OCI-LY1 (cell line): ENCODE measurements at regions not wholly inside any gene's neighbourhood (a gene's known extent, or its start where the extent isn't known, plus 50 kb on each side); places are given as distances from the start of the nearest gene placed in this dataset.

Source experiments
- H2AFZ ChIP-seq: fragments of 200-600 bp; sonication (generic), shearing (Covaris generic); 2 replicates; pipeline ENCODE4 v1.6.0; 2014; ENCODE audit warnings: antibody characterized with exemption, mild to moderate bottlenecking, low read length
- H3F3A ChIP-seq: fragments of 200-600 bp; sonication (generic), shearing (Covaris generic); 2 replicates; pipeline ENCODE4 v1.6.0; 2014; ENCODE audit warnings: mild to moderate bottlenecking, antibody characterized with exemption, low read length, moderate library complexity; ENCODE audit not compliant: insufficient read depth
- H3K27ac ChIP-seq: fragments of 200-600 bp; sonication (generic); 2 replicates; pipeline ENCODE4 v1.5.1; 2014; ENCODE audit warnings: low read length, mixed run types, mild to moderate bottlenecking, low read depth; ENCODE audit not compliant: poor library complexity, severe bottlenecking
- H3K27me3 ChIP-seq: fragments of 200-600 bp; sonication (generic); 2 replicates; pipeline ENCODE4 v1.6.0; 2014; ENCODE audit warnings: antibody characterized with exemption, mild to moderate bottlenecking, low read length, moderate library complexity; ENCODE audit not compliant: insufficient read depth
- H3K36me3 ChIP-seq: fragments of 200-600 bp; sonication (generic); 2 replicates; pipeline ENCODE4 v1.6.1; 2014; ENCODE audit warnings: mild to moderate bottlenecking, antibody characterized with exemption, low read length, moderate library complexity, mixed read lengths; ENCODE audit not compliant: insufficient read depth
- H3K4me1 ChIP-seq: fragments of 200-600 bp; sonication (generic); 2 replicates; pipeline ENCODE4 v1.5.1; 2014; ENCODE audit warnings: mild to moderate bottlenecking, low read length, moderate library complexity; ENCODE audit not compliant: insufficient read depth, severe bottlenecking
- H3K4me2 ChIP-seq: fragments of 200-600 bp; sonication (generic), shearing (Covaris generic); 2 replicates; pipeline ENCODE4 v1.6.1; 2014; ENCODE audit warnings: low read length
- H3K4me3 ChIP-seq: fragments of 200-600 bp; sonication (generic); 2 replicates; pipeline ENCODE4 v1.5.1; 2014; ENCODE audit warnings: low read length, low read depth, mild to moderate bottlenecking, mixed read lengths; ENCODE audit not compliant: poor library complexity, severe bottlenecking
- H3K79me2 ChIP-seq: fragments of 200-600 bp; shearing (Covaris generic); 2 replicates; pipeline ENCODE4 v1.6.1; 2016; ENCODE audit warnings: mixed run types, low read length, mixed read lengths; ENCODE audit not compliant: insufficient read depth
- H3K9ac ChIP-seq: fragments of 200-600 bp; sonication (generic), shearing (Covaris generic); 2 replicates; pipeline ENCODE4 v1.6.1; 2014; ENCODE audit warnings: mild to moderate bottlenecking, low read length, mixed read lengths
- H3K9me2 ChIP-seq: fragments of 200-600 bp; sonication (generic), shearing (Covaris generic); 2 replicates; pipeline ENCODE4 v1.6.1; 2014; ENCODE audit warnings: low read depth, mild to moderate bottlenecking, low read length, mixed read lengths
- H3K9me3 ChIP-seq: fragments of 200-600 bp; shearing (Covaris generic); 2 replicates; pipeline ENCODE4 v1.6.1; 2014; ENCODE audit warnings: low read length, mixed read lengths
- H4K20me1 ChIP-seq: fragments of 200-600 bp; sonication (generic), shearing (Covaris generic); 2 replicates; pipeline ENCODE4 v1.6.0; 2016; ENCODE audit warnings: mild to moderate bottlenecking, low read length; ENCODE audit not compliant: insufficient read depth
- EZH2 ChIP-seq: fragments of 200-600 bp; sonication (generic), shearing (Covaris generic); IDR thresholded peaks from 2 replicates; pipeline ENCODE4 v1.8.0; 2017; ENCODE audit warnings: borderline replicate concordance, mixed run types, mild to moderate bottlenecking, antibody characterized with exemption, low read length, moderate library complexity, mixed read lengths
- TF ChIP-seq, protein P1 (sequence below): fragments of 200-600 bp; sonication (generic), shearing (Covaris generic); IDR thresholded peaks from 2 replicates; pipeline ENCODE4 v1.5.1; 2017; ENCODE audit warnings: mild to moderate bottlenecking, antibody characterized with exemption, low read length, moderate library complexity, mixed read lengths

DNA sequence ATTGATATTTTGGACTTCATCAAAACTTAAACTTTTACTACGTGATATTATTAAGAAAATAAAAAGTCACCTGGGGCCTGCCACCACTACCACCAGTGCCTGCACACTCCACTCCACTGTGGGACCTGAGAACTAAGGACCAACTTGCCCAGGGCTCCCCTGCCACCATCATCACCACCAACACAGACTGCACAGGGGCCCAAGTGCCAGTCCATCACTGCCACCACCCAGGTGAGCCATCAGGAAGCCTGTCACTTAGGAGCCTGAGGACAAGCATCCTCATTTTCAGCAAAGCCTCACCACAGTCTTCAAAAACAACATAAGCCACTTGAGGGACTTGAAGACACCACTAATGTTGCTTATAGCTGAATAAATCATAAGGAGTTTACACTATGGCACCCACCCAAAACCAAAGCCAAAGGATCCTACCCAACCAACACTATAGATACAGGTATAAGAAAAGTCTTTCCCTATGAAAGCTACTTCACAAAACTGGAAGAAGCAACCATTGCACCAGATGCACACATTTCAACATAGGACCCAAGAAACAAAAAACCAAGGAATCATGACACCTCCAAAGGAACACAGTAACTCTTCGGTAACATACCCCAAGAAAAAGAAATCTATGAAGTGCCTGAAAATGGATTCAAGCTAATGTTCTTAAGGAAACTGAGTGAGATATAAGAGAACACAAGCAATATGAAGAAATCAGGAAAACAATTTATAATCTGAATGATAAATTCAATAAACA lies 73.6 kb upstream of the GNAZ start:
- Histone ChIP-seq H3K4me1 (peaks cover 7% of the 10 kb centered on the region), H3K27me3 (no peaks in the 10 kb centered on the region), H3K9me3 (peaks cover 18% of the 10 kb centered on the region), H4K20me1 (no peaks in the 10 kb centered on the region), H3K36me3 (no peaks in the 10 kb centered on the region), H3F3A (no peaks in the 10 kb centered on the region), H3K9ac (no peak overlapping the region), H3K79me2 (no peaks in the 10 kb centered on the region), H2AFZ (no peak overlapping the region), H3K9me2 (no peaks in the 10 kb centered on the region), H3K27ac (no peak overlapping the region), H3K4me3 (no peak overlapping the region), H3K4me2 (no peak overlapping the region)
- no peak for TF ChIP-seq EZH2
- TF ChIP-seq, protein P1, sequence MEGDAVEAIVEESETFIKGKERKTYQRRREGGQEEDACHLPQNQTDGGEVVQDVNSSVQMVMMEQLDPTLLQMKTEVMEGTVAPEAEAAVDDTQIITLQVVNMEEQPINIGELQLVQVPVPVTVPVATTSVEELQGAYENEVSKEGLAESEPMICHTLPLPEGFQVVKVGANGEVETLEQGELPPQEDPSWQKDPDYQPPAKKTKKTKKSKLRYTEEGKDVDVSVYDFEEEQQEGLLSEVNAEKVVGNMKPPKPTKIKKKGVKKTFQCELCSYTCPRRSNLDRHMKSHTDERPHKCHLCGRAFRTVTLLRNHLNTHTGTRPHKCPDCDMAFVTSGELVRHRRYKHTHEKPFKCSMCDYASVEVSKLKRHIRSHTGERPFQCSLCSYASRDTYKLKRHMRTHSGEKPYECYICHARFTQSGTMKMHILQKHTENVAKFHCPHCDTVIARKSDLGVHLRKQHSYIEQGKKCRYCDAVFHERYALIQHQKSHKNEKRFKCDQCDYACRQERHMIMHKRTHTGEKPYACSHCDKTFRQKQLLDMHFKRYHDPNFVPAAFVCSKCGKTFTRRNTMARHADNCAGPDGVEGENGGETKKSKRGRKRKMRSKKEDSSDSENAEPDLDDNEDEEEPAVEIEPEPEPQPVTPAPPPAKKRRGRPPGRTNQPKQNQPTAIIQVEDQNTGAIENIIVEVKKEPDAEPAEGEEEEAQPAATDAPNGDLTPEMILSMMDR: no peak

DNA sequence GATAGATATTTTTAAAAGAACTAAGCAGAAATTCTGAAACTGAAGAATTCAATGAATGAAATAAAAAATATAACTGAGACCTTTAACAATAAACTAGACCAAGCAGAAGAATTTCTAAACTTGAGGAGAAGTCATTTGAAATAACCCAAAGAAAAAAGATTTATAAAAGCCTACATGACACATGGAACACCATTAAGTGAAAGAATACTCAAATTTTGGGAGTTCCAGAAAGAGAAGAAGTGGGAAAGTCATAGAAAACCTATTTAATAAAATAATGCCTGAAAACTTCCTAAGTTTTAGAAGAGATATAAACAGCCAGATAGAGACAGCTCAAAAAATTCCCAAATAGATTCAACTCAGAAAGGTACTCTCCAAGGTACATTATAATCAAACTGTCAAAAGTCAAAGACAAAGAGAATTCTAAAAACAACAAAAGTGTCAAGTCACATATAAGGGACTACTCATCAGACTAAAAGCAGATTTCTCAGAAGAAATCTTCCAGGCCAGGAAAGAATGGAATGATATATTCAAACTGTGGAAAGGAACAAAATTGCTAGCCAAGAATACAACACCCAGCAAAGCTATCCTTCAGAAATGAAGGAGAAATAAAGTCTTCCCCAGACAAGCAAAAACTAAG lies 72.9 kb upstream of the GNAZ start:
- Histone ChIP-seq H3K4me1 (peaks cover 7% of the 10 kb centered on the region), H4K20me1 (no peaks in the 10 kb centered on the region), H2AFZ (no peak overlapping the region), H3K79me2 (no peaks in the 10 kb centered on the region), H3K27me3 (no peaks in the 10 kb centered on the region), H3K9ac (no peak overlapping the region), H3K4me3 (no peak overlapping the region), H3K36me3 (no peaks in the 10 kb centered on the region), H3K27ac (no peak overlapping the region), H3K9me2 (no peaks in the 10 kb centered on the region), H3K9me3 (peaks cover 18% of the 10 kb centered on the region), H3F3A (no peaks in the 10 kb centered on the region), H3K4me2 (no peak overlapping the region)
- TF ChIP-seq EZH2: no peak
- TF ChIP-seq, protein P1: no peak

- H3F3A ChIP-seq: no peaks in the 10 kb centered on the region
- peaks cover 18% of the 10 kb centered on the region for H3K9me3 ChIP-seq
- H3K9me2 ChIP-seq: no peaks in the 10 kb centered on the region
- no peak overlapping the region for H2AFZ ChIP-seq
- TF ChIP-seq, protein P1: no peak
- TF ChIP-seq EZH2: no peak
- no peak overlapping the region for H3K4me3 ChIP-seq
- H3K4me2 ChIP-seq: no peak overlapping the region
- H3K4me1 ChIP-seq: peaks cover 7% of the 10 kb centered on the region
- H3K79me2 ChIP-seq: no peaks in the 10 kb centered on the region
- no peaks in the 10 kb centered on the region for H3K36me3 ChIP-seq
- no peak overlapping the region for H3K9ac ChIP-seq
- 0 out of 2 replicates have a peak, but pooled peaks cover 2% of the 10 kb centered on the region for H3K27me3 ChIP-seq
- no peak overlapping the region for H3K27ac ChIP-seq
- H4K20me1 ChIP-seq: no peaks in the 10 kb centered on the region
These were observed 72.3 kb upstream of the GNAZ start for GRCh38 chr22:22997988-22998387.
